GM12873 (cell line): ENCODE measurements at regions not wholly inside any gene's neighbourhood (a gene's known extent, or its start where the extent isn't known, plus 50 kb on each side); places are given as distances from the start of the nearest gene placed in this dataset.

Experiments used
- TF ChIP-seq, protein P1 (sequence below): IDR thresholded peaks from 2 replicates; pipeline ENCODE4 v1.5.1; 2012; ENCODE audit warnings: low read depth, mild to moderate bottlenecking, moderate library complexity, low read length, control low read depth; ENCODE audit not compliant: insufficient read depth; ENCODE audit errors: missing control alignments

DNA sequence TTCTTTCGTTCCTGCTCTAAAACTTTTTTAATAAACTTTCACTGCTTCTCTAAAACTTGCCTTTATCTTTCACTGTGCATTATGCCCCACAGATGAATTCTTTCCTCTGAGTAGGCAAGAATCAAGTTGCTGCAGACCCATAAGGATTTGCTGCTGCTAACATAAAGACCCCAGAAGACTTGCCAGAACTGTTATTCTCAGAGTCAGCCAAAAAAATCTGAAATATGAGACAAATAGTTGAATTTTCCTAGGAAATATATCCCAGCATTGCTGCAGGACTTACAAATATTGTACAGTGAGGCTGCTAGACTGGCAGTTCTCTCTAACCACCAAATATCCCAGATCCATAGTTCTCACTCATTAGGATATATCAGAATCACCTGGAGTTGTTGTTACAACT is 349.1 kb upstream of the FLRT2 start:
- TF ChIP-seq, protein P1, sequence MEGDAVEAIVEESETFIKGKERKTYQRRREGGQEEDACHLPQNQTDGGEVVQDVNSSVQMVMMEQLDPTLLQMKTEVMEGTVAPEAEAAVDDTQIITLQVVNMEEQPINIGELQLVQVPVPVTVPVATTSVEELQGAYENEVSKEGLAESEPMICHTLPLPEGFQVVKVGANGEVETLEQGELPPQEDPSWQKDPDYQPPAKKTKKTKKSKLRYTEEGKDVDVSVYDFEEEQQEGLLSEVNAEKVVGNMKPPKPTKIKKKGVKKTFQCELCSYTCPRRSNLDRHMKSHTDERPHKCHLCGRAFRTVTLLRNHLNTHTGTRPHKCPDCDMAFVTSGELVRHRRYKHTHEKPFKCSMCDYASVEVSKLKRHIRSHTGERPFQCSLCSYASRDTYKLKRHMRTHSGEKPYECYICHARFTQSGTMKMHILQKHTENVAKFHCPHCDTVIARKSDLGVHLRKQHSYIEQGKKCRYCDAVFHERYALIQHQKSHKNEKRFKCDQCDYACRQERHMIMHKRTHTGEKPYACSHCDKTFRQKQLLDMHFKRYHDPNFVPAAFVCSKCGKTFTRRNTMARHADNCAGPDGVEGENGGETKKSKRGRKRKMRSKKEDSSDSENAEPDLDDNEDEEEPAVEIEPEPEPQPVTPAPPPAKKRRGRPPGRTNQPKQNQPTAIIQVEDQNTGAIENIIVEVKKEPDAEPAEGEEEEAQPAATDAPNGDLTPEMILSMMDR, result no peak

DNA sequence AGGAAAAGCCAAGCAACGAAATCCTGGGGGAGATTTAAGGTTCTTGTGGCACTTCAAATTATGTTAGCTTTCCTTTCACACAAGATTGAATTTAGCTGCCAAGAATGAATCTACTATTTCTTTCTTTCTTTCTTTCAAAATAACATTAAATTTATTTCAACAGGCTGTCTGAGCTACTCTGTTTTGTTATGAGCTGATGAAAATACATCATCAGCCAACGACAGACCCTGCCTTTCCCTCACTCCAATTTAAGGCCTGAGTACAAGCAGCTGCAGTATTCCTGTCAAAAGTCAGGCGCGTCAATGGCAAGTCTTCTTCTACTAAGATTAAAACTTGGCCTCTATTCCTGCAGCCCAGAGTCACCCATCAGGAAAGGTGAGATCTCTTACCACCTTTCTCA is 347.7 kb upstream of the FLRT2 start:
- TF ChIP-seq, protein P1, result no peak

DNA sequence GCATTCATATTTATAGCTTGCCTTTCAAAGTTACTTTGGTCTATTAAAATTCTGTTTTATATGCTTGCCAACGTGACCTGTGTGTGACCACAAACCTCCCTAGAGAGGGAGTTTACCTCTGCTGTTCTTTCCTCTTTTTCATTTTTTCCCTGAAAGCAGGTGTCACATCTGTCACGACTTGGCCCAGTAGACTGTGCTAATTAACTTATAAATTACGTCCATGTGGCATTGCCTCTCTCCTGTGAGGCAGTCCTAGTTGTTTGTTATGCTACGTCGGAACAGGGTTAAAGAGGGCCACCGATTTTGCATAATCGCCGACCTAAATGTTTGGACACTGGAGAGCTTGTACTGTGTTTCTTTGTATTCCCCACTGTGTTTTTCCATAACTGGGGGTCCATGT is 343.9 kb upstream of the FLRT2 start:
- TF ChIP-seq, protein P1, result no peak

DNA sequence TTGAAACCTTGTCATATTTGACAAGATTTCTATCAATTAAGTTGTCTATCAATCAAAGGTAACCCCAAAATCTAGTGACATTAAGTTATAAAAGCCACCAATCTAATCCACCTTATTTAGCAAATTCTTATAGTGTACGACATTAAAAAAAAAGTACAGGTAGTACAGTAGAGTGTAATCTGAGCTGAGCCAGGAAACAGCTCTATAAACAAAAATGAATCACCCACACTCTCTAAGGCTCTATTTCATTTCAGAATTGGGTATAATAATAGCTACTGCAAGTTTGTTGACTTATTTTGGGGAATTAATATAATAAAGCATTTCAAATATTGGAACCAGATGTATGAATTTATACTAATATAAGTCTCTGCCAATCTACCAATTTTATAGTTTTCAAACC is 342.4 kb upstream of the FLRT2 start:
- TF ChIP-seq, protein P1, result no peak

DNA sequence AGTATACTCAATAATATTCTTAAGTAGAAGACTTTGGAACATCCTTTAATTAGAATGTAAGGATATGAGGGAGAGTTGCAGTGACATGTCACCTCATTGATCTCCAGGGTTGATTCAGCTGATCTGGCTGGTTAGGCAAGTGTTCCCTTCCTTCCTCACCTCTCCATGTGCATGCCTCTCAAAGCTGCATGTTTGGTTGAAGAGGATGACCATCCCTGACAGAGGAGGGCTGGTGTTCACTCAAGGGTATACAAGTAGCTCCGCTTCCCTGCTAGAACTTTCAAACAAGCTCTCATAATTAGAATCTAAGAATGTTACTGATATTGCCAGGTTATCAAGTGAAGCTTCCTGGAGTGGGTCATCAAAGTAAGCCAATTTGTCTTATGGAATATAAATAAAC is 341.1 kb upstream of the FLRT2 start:
- TF ChIP-seq, protein P1, result no peak

DNA sequence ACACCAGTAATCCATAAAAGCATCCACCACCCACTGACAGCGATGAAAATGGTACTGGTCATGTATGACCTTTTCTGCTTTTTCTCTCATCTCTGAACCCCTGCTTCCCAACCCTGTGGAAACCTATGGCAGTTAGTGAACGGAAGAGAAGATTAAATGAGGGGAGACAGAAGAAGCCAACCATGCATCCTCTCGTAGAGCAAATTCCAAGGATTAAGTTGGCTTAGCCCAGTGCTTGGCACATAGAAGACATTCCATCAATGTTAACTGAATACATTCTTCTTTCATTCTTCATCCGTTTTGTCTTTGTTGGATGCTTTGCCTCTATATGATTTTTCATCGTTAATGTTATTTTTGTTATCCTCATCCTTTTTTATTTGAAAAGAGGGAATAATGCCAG is 339.7 kb upstream of the FLRT2 start:
- TF ChIP-seq, protein P1, result no peak

DNA sequence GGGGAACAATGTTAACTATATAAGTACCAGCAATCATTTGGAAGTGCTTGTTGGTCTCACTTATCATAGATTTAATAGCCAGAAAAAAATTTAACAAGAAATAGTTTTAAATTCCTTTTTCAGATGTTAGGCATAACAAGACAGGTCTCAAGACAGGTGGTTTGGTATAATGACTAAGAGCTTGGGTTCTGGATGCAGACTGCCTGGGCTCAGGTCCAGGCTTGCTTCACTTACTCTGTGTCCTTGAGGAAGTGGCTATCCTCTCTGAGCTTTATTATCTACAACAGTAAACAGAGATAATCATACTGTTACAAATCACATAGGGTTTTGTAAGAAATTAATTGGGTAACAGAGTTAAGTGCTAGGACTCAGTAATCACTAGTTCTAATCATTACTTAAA is 338.0 kb upstream of the FLRT2 start:
- TF ChIP-seq, protein P1, result no peak
